HEK293 (cell line): ENCODE measurements at regions not wholly inside any gene's neighbourhood (a gene's known extent, or its start where the extent isn't known, plus 50 kb on each side); places are given as distances from the start of the nearest gene placed in this dataset.

Experiments used
- CTCF ChIA-PET: fragments of 350-600 bp; formaldehyde crosslinking; extraction: SDS; loops from one replicate; lab custom pipeline; 2021; ENCODE audit warnings: antibody characterized with exemption; lab: Yijun Ruan, JAX
- POLR2A ChIA-PET: fragments of 300-600 bp; formaldehyde crosslinking; extraction: SDS; loops from one replicate; lab custom pipeline; 2020; ENCODE audit warnings: antibody characterized with exemption, inconsistent platforms; lab: Yijun Ruan, JAX
- H3K27ac ChIP-seq: fragments of 200-500 bp; sonication (Bioruptor generic); 2 replicates; pipeline ENCODE4 v1.5.1; 2014; ENCODE audit warnings: low read depth, low read length, control low read depth, inconsistent platforms; ENCODE audit errors: extremely low read depth
- H3K36me3 ChIP-seq, 2 experiments: fragments of 200-500 bp in 1 of 2; sonication (Bioruptor generic) in 1 of 2; 1 replicate in 1 of 2; 2 replicates in 1 of 2; pipeline ENCODE4 v1.5.1; 2014 to 2017; ENCODE audit warnings: inconsistent platforms in 2 of 2, low read length in 2 of 2; ENCODE audit not compliant: control insufficient read depth in 2 of 2, insufficient read depth in 1 of 2
- H3K4me1 ChIP-seq: fragments of 200-500 bp; sonication (Bioruptor generic); 2 replicates; pipeline ENCODE4 v1.5.1; 2014; ENCODE audit warnings: mild to moderate bottlenecking, low read length, inconsistent platforms; ENCODE audit not compliant: control insufficient read depth, insufficient read depth
- H3K4me3 ChIP-seq: 2 replicates; pipeline ENCODE4 v1.5.1; 2011; ENCODE audit warnings: low read depth, mild to moderate bottlenecking, control low read depth, low read length, moderate library complexity
- H3K9me3 ChIP-seq: fragments of 200-500 bp; sonication (Bioruptor generic); 2 replicates; pipeline ENCODE4 v1.5.1; 2014; ENCODE audit warnings: low read depth, low read length, inconsistent platforms; ENCODE audit not compliant: control insufficient read depth, insufficient read depth
- BCL6B ChIP-seq: fragments of 450-650 bp; formaldehyde crosslinking; IDR thresholded peaks from 2 replicates; pipeline ENCODE4 v1.5.1; 2017; ENCODE audit warnings: missing biosample characterization, missing genetic modification characterization
- GFI1B ChIP-seq: fragments of 450-650 bp; formaldehyde crosslinking; IDR thresholded peaks from 2 replicates; pipeline ENCODE4 v1.5.1; 2016; ENCODE audit warnings: missing biosample characterization, missing genetic modification characterization
- PRDM1 ChIP-seq: fragments of 450-650 bp; formaldehyde crosslinking; IDR thresholded peaks from 2 replicates; pipeline ENCODE4; 2016; ENCODE audit warnings: missing biosample characterization, missing genetic modification characterization
- PRDM2 ChIP-seq: fragments of 450-650 bp; formaldehyde crosslinking; IDR thresholded peaks from 2 replicates; pipeline ENCODE4 v1.5.1; 2016; ENCODE audit warnings: missing biosample characterization, missing genetic modification characterization, borderline replicate concordance
- PRDM4 ChIP-seq: fragments of 450-650 bp; formaldehyde crosslinking; IDR thresholded peaks from 2 replicates; pipeline ENCODE4 v1.5.1; 2017; ENCODE audit warnings: missing biosample characterization, missing genetic modification characterization
- PRDM6 ChIP-seq: fragments of 450-650 bp; formaldehyde crosslinking; IDR thresholded peaks from 2 replicates; pipeline ENCODE4 v1.5.1; 2017; ENCODE audit warnings: missing biosample characterization, missing genetic modification characterization
- SALL2 ChIP-seq: fragments of 450-650 bp; formaldehyde crosslinking; IDR thresholded peaks from 2 replicates; pipeline ENCODE4 v1.5.0; 2017; ENCODE audit warnings: missing biosample characterization, mild to moderate bottlenecking, missing genetic modification characterization, borderline replicate concordance
- ZBTB21 ChIP-seq: fragments of 450-650 bp; formaldehyde crosslinking; IDR thresholded peaks from 2 replicates; pipeline ENCODE4 v1.5.1; 2017; ENCODE audit warnings: missing biosample characterization, missing genetic modification characterization
- ZNF174 ChIP-seq: fragments of 450-650 bp; formaldehyde crosslinking; IDR thresholded peaks from 2 replicates; pipeline ENCODE4 v1.5.0; 2017; ENCODE audit warnings: missing biosample characterization, mild to moderate bottlenecking, missing genetic modification characterization
- ZNF223 ChIP-seq: fragments of 450-650 bp; formaldehyde crosslinking; IDR thresholded peaks from 2 replicates; pipeline ENCODE4 v1.5.1; 2016; ENCODE audit warnings: missing biosample characterization, missing genetic modification characterization
- ZNF350 ChIP-seq: fragments of 450-650 bp; formaldehyde crosslinking; IDR thresholded peaks from 2 replicates; pipeline ENCODE4 v1.5.0; 2017; ENCODE audit warnings: missing biosample characterization, mild to moderate bottlenecking, missing genetic modification characterization
- ZNF362 ChIP-seq: fragments of 450-650 bp; formaldehyde crosslinking; IDR thresholded peaks from 2 replicates; pipeline ENCODE4 v1.5.1; 2016; ENCODE audit warnings: missing biosample characterization, missing genetic modification characterization
- ZNF394 ChIP-seq: fragments of 450-650 bp; formaldehyde crosslinking; IDR thresholded peaks from 2 replicates; pipeline ENCODE4 v1.5.1; 2016; ENCODE audit warnings: missing biosample characterization, missing genetic modification characterization, mild to moderate bottlenecking, moderate library complexity, borderline replicate concordance
- ZNF510 ChIP-seq: fragments of 450-650 bp; formaldehyde crosslinking; IDR thresholded peaks from 2 replicates; pipeline ENCODE4 v1.5.1; 2018; ENCODE audit warnings: mild to moderate bottlenecking, missing genetic modification characterization, missing biosample characterization; ENCODE audit not compliant: insufficient replicate concordance
- ZNF513 ChIP-seq: fragments of 450-650 bp; IDR thresholded peaks from 2 replicates; pipeline ENCODE4 v1.5.1; 2018; ENCODE audit warnings: missing biosample characterization, missing genetic modification characterization
- ZNF521 ChIP-seq: fragments of 450-650 bp; formaldehyde crosslinking; IDR thresholded peaks from 2 replicates; pipeline ENCODE4 v1.5.1; 2017; ENCODE audit warnings: missing biosample characterization, mild to moderate bottlenecking, missing genetic modification characterization
- ZNF530 ChIP-seq: fragments of 450-650 bp; formaldehyde crosslinking; IDR thresholded peaks from 2 replicates; pipeline ENCODE4 v1.5.1; 2016; ENCODE audit warnings: low read depth, missing biosample characterization, missing genetic modification characterization
- ZNF558 ChIP-seq: fragments of 450-650 bp; formaldehyde crosslinking; IDR thresholded peaks from 2 replicates; pipeline ENCODE4 v1.5.1; 2016; ENCODE audit warnings: missing biosample characterization, missing genetic modification characterization
- ZNF561 ChIP-seq: fragments of 450-650 bp; IDR thresholded peaks from 2 replicates; pipeline ENCODE4 v1.5.1; 2018; ENCODE audit warnings: missing biosample characterization, missing genetic modification characterization, borderline replicate concordance
- ZNF580 ChIP-seq: fragments of 450-650 bp; formaldehyde crosslinking; IDR thresholded peaks from 2 replicates; pipeline ENCODE4 v1.5.1; 2016; ENCODE audit warnings: missing biosample characterization, missing genetic modification characterization
- ZNF654 ChIP-seq: fragments of 450-650 bp; formaldehyde crosslinking; IDR thresholded peaks from 2 replicates; pipeline ENCODE4 v1.5.1; 2016; ENCODE audit warnings: low read depth, missing biosample characterization, missing genetic modification characterization

- TF ChIP-seq PRDM6 (tag by site-specific recombination): peak; percentile 59
- TF ChIP-seq, all 188 proteins: peak for 3
Observed at GRCh38 chr20:53831812-53832211, 238.2 kb upstream of the ZNF217 start (continued).

GRCh38 chr20:53831228-53831627, 237.6 kb upstream of the ZNF217 start:
- H3K36me3 ChIP-seq: no peaks in the 10 kb centered on the region
- no peaks in the 10 kb centered on the region for H3K9me3 ChIP-seq
- peaks cover 18% of the 10 kb centered on the region for H3K4me1 ChIP-seq
- TF ChIP-seq ZNF350 (tag by site-specific recombination) (no peak), SALL2 (tag by site-specific recombination) (no peak), GFI1B (tag by site-specific recombination) (no peak), BCL6B (no peak), ZNF558 (tag by site-specific recombination) (no peak), ZNF561 (tag by site-specific recombination) (no peak), ZNF654 (no peak), ZNF174 (tag by site-specific recombination) (no peak), PRDM2 (tag by site-specific recombination) (no peak), ZNF223 (tag by site-specific recombination) (no peak), ZNF521 (tag by site-specific recombination) (no peak), PRDM1 (tag by site-specific recombination) (no peak), PRDM4 (no peak), ZNF362 (tag by site-specific recombination) (no peak), ZNF510 (tag by site-specific recombination) (no peak), ZBTB21 (tag by site-specific recombination) (no peak), ZNF580 (tag by site-specific recombination) (no peak), ZNF513 (tag by site-specific recombination) (no peak), ZNF394 (no peak), ZNF530 (tag by site-specific recombination) (no peak)
- ChIA-PET POLR2A (no interaction called here), CTCF (interaction anchor here (0.7 to 1.8 kb wide), 2 partner anchors 18 to 85 kb away, joined by 4 to 9 read pairs; no protein-coding TSS in a partner anchor)
- H3K4me3 ChIP-seq: no peak overlapping the region
- no peak overlapping the region for H3K27ac ChIP-seq
